HG02884 (cell line): ENCODE measurements at regions not wholly inside any gene's neighbourhood (a gene's known extent, or its start where the extent isn't known, plus 50 kb on each side); places are given as distances from the start of the nearest gene placed in this dataset.
A peak's percentile ranks its signal among the peaks of the same experiment; 100 is the strongest.
"Not testable (repeated sequence)": the region's sequence is repeated elsewhere in the genome, so short reads cannot be mapped to it uniquely, and the experiment has no call there.

Source experiments
- ATAC-seq: cut with Tn5 transposase; IDR thresholded peaks from one replicate; pipeline ENCODE4 v1.9.1; 2021; ENCODE audit warnings: mild to moderate bottlenecking, moderate library complexity; ENCODE audit not compliant: unreplicated experiment

DNA sequence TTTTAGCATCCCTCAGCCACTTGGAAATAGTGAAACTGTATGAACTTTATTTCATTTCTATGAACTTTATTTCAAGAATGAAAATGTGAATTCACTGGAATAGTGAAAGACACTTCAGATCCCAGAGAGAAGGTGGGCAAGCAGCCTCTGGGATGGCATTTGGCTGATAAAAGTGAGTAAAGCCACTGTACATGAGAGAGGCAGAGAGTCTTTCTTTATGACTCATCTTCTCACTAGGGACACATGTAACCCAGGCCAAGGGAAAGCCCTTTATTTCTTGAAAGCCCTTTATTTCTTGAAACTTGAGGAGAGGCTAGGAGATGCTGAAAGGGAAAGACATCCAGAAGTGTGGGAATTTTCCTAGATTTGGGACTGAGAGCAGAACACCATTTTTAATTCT lies 148.9 kb upstream of the SMIM30 start:
- ATAC-seq = peak; percentile 78

DNA sequence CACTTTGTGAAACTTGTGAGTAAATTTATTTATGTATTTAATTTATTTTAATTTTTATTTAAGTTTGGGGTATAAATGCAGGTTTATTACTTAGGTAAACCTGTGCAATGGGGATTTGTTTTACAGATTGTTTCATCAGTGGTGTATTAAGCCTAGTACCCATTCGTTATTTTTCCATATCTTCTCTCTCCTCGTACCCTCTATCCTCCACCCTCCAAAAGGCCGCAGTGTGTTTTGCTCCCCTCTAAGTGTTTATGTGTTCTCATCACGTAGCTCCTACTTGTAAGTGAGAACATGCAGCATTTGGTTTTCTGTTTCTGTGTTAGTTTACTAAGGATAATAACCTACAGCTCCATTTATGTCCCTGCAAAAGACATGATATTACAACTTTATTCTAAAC lies 145.4 kb upstream of the SMIM30 start:
- ATAC-seq = no peak

DNA sequence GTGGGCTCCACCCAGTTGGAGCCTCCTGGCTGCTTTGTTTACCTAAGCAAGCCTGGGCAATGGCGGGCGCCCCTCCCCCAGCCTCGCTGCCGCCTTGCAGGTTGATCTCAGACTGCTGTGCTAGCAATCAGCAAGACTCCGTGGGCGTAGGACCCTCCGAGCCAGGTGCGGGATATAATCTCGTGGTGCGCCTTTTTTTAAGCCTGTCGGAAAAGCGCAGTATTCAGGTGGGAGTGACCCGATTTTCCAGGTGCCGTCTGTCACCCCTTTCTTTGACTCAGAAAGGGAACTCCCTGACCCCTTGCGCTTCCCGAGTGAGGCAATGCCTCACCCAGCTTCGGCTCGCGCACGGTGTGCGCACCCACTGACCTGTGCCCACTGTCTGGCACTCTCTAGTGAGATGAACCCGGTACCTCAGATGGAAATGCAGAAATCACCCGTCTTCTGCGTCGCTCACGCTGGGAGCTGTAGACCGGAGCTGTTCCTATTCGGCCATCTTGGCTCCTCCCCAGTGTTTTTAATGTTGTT lies 144.9 kb upstream of the SMIM30 start:
- not testable (repeated sequence) for ATAC-seq

DNA sequence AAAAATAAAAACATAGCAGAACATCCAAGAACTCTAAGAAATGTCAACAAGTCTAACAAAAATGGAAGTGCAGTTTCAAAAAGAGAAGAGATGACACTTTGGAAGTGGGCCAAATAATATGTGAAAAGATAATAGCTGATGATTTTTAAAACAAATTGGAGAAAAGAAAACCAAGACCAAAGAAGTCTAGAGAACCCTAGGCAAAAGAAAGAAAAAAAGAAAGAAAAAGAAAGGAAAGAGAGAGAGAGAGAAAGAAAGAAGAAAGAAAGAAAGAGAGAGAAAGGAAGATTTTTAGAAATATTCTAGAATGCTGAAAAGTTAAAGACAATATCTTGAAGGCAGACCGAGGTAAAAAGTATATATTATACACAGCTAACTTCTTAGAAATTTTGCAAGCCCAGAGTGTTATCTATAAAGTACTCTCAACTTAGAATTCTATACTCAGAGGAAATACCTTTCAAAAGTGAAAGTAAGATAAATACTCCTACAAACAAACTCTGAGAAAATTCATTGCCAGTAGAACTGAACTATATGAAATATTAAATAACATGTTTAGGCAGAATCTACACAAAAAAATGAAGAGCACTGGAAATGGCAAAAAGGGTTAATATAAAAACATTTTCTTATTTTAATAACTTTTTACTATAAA lies 138.7 kb upstream of the SMIM30 start:
- ATAC-seq = no peak

DNA sequence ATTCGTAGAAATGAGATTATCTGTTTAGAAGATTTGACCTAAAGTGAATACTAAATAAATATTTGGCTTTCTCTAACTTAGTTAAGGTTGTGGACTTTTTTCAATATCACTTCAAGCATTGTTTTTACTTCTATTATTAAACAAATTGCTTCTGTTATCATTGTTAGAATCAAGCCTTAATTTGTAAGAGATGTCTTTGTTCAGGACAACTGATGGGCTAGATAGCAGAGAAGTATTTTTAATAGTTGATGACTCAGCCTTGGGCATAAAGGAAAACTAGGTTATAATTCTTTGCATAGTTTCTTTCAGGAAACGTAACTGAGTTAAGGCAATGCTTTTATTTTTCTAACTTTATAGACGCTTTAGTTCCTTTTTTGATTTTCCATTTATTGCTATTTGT lies 128.8 kb upstream of the SMIM30 start:
- no peak for ATAC-seq

DNA sequence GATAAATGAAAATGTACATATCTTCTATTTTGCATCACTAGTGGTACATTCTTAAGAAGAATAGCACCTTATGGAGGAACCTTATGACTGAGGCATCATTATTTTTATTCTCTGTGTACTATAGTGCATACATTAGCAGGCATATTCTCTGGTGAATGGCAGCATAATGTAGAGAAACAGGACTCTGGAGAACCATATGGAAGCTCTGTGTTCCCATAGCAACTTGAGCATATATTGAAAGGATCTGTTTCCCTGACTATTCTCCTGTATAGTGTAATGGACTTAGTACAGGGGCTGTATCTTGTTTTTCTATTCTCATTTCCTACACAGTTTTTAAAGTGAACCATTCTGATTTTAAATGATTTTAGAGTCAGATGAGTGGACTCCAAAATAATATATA lies 128.4 kb upstream of the SMIM30 start:
- no peak for ATAC-seq

DNA sequence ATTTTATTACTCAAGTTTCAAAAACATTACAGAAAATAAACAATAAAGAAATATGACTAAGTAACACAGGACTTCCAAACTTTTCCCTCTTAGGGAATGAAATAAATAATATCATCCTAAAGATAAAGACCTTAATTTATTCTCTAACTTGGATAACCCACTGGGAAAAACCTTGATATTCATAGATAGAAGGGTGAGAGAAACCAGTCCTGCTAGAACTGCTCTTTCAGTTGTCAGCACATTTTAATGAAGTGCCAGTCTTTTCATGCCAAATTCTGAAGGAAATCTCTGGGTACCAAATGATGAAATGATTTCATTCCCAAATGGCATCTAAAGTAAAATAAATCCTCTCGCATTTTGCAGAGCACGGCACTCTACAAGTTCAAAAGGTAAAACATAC lies 114.5 kb upstream of the SMIM30 start:
- ATAC-seq = no peak

DNA sequence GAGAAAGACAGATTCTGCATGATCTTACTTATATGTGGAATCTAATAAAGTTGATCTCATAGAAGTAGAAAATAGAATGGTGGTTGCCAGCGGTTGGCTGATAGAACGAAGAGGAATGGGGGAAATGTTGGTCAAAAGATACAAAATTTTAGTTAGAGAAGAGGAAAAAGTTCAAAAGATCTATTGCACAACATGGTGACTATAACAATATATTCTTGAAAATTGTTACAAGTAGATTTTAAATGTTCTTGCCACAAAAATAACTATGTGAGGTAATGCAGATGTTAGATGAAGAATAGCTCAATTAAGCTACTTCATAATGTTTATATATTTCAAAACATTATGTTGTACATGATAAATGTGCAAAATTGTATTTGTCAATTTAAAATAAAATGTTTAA lies 112.3 kb upstream of the SMIM30 start:
- ATAC-seq = no peak

DNA sequence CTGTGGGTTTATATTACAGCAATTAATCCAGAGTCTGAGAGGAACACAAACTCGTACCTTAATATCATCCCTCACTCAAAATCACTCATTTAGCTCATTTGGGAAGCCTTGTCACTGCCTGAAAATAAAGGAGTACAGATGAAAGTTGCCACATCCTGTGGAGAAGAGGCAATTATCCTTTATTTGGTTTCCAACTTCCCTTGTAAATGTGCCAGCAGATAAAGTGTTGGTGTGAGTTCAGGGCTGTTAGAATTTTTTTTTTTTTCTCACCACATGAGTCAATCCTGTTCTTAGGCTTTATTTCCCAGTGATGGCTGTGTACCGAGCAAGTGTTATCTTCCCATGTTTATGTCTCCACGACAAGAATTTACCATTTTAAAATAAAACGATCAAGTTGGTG lies 99.0 kb upstream of the SMIM30 start:
- ATAC-seq = no peak

DNA sequence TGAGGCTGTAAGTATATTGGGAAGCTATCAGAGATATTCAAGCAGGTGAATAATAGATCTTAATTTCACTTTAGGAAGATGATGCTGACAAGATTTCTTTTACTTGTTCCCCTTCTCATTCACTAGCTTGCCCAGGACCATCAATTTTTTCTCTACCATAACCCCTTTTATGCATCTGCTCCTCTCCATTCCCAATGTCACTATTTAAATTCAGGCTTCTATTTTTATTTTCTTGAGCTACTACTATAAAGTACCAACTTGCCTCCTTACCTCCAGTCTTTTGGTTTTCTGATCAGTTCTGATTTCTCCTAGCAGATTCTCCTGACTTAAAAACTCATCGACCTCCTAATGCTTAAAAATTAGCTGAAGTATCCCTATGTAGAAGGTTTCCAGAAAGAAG lies 97.7 kb upstream of the SMIM30 start:
- ATAC-seq = no peak

DNA sequence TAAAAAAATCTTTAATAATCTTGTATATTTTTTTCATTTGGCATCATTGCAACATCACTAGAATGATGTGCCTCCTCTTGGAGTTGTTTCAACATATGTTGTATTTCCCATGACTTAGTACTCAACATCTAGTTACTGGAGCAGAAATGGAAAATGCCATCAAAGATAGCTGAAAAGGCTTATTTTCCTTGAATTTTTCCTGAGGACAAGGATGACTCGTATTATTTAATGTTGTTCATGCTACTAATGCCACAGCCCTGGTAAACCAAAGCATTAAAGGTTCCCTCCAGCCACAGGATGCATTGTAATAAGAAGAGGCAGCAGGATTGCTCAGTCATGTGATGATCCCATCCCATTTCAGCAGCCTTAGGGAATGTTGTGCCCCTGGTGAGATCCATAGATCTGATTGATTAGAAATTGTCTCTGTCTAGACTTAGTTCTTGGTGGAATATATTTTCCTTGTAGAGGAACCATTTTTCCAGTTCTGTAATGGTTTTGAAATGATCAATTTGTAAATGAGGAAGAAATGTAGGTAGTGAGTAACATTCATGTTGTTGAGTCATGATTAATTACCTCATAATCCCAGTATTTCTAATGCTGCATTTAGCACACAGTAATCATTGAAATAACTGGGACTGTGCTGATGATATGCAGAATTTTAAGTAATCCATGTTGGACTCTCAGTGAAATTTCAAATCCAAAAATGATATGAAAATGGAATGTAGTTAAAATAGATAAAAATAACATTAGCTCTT lies 91.3 kb upstream of the SMIM30 start:
- no peak for ATAC-seq

DNA sequence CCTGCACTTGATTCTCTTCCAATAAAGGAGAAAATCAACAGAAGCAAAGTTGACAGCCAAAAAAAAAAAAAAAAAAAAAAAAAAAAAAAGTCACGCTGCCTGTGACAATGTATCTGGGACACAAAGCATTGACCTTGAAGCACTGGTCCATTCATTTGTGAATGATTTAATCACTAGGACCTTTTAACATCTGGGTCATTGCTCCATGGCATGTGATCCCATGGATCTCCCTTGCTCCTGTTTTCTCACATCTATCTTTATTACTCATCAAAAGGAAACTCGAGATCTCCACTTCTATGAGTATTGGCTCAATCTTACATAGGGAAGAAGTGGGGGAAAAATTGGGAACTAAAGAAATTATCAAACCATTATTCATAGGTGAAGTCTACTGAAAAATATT lies 89.6 kb upstream of the SMIM30 start:
- ATAC-seq = no peak

DNA sequence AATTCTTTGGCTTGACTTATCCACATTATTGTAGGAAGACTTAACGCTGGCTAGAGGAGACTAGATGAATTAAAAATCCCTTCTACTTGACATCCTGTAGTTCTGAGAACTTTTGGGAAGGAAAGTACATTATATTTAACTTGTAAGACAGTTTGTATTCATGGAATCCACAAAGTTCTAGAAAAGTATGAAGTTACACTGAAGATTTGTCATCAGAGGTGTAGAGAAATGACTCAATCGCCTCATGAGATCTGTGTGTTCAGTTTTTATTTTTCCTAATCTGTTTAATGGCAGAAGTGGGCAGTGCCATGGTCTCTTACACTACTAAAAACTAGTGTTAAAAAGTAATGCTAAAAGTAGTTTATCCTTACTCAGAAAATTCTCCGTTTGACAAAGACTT lies 89.1 kb upstream of the SMIM30 start:
- ATAC-seq = no peak

DNA sequence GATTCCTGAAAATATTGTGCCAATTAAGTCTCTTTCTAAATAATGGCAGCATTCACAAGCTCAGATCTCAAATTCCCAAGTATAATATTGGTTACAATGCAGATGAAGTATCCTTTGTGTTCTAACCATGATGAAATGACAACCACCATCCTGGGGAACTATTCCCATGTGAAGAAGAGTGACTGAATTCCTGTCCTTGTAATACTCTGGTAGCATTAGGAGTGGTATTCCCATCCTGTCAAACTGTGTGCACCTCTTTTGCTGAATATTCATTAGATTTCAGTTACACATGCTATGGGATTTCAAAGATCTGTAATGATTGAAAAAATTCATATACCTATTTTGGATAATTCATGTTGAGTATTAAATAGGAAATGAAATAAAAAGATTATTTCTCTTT lies 86.1 kb upstream of the SMIM30 start:
- ATAC-seq = no peak

DNA sequence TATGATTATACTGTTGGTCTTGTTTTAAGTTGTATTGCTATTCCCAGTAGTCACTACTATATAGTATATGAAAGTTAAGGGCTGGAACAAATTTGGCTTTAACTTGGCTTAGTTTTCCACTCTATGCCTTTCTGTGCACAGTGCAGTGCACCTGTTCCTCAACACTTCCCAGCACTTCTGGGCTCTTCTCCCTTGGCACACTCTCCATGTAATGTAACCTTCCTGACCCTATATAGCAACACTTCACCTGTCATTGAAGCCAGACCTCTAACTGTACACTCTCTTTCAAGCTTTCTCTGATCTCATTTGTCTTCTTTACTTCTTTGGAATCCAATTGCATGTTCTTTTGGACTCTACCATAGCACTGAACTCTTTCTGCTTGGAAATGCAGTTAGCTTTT lies 83.9 kb upstream of the SMIM30 start:
- no peak for ATAC-seq

DNA sequence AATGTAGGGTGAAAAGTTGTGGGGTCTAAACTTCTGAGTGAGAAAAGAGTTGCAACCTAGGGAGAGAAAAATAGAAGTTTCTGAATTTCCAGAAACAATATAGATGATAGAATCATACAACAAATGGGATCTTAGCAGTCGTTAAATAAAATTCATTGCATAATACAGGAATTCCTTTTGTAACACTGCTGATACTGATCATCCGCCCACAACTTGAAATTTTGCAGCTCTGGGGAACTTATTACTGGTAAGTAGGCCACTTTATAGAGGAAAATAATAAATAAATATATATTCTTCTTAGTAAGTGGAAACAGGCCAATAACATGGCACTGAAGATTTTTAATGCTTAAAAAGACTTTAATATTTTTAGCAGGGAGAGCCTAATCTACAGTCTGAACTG lies 81.9 kb upstream of the SMIM30 start:
- no peak for ATAC-seq

DNA sequence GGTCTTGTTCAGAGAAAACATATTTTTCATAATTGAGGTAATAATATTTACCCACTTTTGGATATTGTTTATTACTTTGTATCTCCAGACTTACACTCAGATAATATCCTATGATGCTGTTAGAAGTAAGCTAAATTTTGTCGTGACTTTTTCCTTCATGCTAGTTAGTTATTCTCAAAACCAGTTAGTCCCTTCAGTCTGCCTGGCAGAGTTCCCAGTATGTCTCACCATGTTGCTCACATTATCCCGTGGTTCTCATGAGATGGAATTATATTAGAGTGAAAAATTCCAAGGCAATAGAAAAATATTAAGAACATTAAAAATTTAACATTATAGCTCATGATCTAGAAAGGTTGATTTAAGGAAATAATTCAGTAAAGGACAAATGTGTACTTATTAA lies 81.5 kb upstream of the SMIM30 start:
- ATAC-seq = no peak

DNA sequence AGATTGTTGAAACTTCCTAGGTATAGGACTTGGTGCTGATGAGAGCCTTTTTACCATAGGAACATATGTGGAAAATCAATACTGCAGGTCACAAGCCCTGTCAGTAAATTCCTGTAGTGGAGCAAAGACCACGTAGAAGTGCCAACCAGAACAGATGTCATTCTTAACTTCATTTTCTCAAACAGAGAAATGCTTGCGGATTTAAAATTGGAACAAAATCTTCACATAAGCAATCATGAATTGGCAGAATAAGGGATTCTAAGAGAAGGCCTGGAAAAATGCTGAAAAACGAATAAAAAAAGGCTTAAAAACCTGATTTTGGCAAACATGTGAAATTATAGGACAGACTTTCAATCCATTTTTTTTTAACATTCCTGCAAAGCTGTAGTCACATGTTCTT lies 80.8 kb upstream of the SMIM30 start:
- no peak for ATAC-seq

DNA sequence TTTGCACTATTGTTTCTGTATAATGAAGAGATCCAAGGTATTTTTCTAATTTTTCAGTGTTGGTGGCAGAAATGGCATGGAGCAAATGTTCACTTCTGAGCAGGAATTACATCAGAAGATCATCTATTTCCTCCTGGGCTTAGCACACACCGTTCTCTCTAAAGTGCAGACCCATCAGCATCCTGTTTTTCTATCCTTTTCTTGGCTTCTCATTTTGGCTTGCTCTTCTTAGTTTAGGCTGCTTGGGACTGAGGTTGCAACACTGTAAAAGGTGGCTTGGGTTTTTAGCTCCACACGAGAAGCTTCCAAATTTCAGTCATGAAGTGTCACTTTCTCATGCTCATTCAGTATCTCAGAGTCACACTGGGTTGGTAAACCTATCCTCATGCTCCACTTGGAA lies 79.9 kb upstream of the SMIM30 start:
- ATAC-seq = no peak

DNA sequence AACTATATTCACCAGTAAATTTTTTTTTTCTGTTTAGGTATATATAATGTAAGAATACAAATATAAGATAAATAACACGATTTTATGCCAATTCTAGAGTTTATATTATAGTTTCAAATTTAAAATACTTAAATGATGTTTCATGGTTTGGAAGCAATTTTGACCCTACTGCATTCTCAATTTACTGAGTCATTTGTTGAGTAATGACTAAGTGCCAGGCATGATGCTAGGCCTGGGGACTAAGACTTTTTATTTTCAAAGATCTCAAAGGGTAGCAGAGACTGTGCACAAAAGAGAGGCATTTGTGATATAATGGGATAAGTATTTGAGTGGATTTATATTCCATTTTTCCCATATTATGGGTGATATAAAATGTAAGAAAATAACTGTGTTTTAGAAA lies 78.9 kb upstream of the SMIM30 start:
- ATAC-seq = no peak

DNA sequence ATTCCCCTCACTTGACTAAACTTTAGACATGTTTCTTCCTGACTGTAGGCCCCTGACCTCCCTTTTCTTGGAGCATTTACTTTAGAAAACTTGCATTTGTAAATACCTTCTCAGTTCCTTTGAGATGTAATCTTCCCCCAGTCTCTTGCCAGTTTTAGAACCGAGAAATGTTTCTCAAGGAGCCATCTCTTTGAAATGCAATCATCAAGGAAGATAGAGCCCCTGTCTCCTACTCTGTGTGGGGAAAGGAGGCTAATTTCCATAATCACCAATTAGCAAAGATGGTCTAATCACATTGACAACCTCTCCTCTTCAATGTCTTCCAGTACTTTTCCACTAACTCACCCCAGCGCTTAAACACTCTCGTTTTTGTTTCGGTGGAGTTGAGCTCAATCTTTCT lies 70.0 kb upstream of the SMIM30 start:
- no peak for ATAC-seq

DNA sequence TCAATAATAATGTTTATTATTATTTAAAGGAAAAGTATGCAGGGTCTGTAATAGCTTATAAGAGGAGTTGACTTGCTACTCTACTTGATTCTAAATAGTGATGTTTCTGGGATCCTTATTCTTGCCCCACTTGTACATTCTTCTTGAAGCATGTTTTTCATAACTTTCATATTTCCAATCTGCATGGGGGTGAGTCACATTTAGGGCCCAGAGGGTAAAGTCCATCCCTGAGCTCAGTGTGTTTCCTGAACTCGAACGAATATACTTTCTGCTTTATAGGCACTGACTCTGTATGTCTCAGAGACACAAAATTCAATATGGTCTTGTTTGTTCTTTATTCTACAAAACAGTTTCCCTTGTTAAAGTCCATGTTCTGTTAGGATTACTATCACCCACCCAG lies 61.0 kb upstream of the SMIM30 start:
- ATAC-seq = no peak

DNA sequence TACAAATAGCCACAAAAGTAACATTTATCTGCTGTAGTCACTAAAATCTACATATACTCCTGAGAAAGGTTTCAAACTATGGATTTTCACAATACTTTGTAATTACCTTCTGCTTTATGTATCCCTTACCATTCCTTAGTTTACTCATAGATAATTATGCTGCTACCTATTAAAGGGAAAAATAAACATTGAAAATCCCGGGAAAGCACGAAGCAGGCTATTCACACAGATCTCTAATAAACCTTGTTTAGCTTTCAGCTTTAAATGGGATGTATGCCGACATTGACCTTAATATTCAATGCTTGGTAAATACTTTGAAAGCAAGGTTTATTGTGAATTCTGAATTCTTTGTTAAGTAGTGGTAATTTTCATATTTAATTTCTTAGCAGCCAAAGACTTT lies 58.5 kb upstream of the SMIM30 start:
- ATAC-seq = no peak
